H9 (cell line): ENCODE measurements at regions not wholly inside any gene's neighbourhood (a gene's known extent, or its start where the extent isn't known, plus 50 kb on each side); places are given as distances from the start of the nearest gene placed in this dataset.

Source experiments
- DNase-seq: peaks from one replicate; pipeline ENCODE4 v3.0.0-alpha.2; 2017
- H2AFZ ChIP-seq: one replicate; pipeline ENCODE4 v1.6.1; 2013; ENCODE audit warnings: mild to moderate bottlenecking, low read length, control low read depth, moderate library complexity
- H2AK5ac ChIP-seq: 2 replicates; pipeline ENCODE4 v1.6.1; 2013; ENCODE audit warnings: low read length, control low read depth, mixed read lengths; ENCODE audit not compliant: insufficient read length
- H2BK120ac ChIP-seq: one replicate; pipeline ENCODE4 v1.6.1; 2013; ENCODE audit warnings: low read depth, mild to moderate bottlenecking, low read length, control low read depth, inconsistent platforms; ENCODE audit not compliant: poor library complexity, severe bottlenecking
- H2BK12ac ChIP-seq: 2 replicates; pipeline ENCODE4 v1.6.1; 2013; ENCODE audit warnings: low read length, control low read depth, mixed read lengths, low read depth; ENCODE audit not compliant: insufficient read length
- H2BK15ac ChIP-seq: 2 replicates; pipeline ENCODE4 v1.6.1; 2013; ENCODE audit warnings: low read depth, low read length, control low read depth
- H2BK20ac ChIP-seq: one replicate; pipeline ENCODE4 v1.6.1; 2013; ENCODE audit warnings: low read depth, mild to moderate bottlenecking, low read length, control low read depth, inconsistent platforms; ENCODE audit not compliant: poor library complexity, severe bottlenecking
- H2BK5ac ChIP-seq: 2 replicates; pipeline ENCODE4 v1.6.1; 2013; ENCODE audit warnings: low read length, control low read depth, mixed read lengths; ENCODE audit not compliant: insufficient read length
- H3K14ac ChIP-seq: 2 replicates; pipeline ENCODE4 v1.6.1; 2013; ENCODE audit warnings: low read length, control low read depth; ENCODE audit not compliant: insufficient read depth
- H3K18ac ChIP-seq: 2 replicates; pipeline ENCODE4 v1.6.1; 2013; ENCODE audit warnings: low read depth, mild to moderate bottlenecking, mixed read lengths, low read length, control low read depth; ENCODE audit not compliant: insufficient read length
- H3K23ac ChIP-seq: 2 replicates; pipeline ENCODE4 v1.6.1; 2013; ENCODE audit warnings: low read length, control low read depth, mixed read lengths, low read depth; ENCODE audit not compliant: insufficient read length
- H3K23me2 ChIP-seq: 2 replicates; pipeline ENCODE4 v1.6.1; 2013; ENCODE audit warnings: low read depth, mild to moderate bottlenecking, mixed read lengths, low read length, control low read depth; ENCODE audit not compliant: insufficient read length, poor library complexity, severe bottlenecking
- H3K27ac ChIP-seq: 2 replicates; pipeline ENCODE4 v1.5.1; 2013; ENCODE audit warnings: low read length, control low read depth, mixed read lengths, low read depth; ENCODE audit not compliant: insufficient read length
- H3K27me3 ChIP-seq: 2 replicates; pipeline ENCODE4 v1.6.1; 2013; ENCODE audit warnings: low read length, control low read depth, inconsistent platforms; ENCODE audit not compliant: insufficient read depth
- H3K4ac ChIP-seq: 2 replicates; pipeline ENCODE4 v1.6.1; 2013; ENCODE audit warnings: low read depth, mild to moderate bottlenecking, control low read depth, inconsistent platforms, low read length, moderate library complexity
- H3K4me1 ChIP-seq: 2 replicates; pipeline ENCODE4 v1.6.1; 2013; ENCODE audit warnings: low read length, control low read depth, inconsistent platforms; ENCODE audit not compliant: insufficient read depth
- H3K4me2 ChIP-seq: 2 replicates; pipeline ENCODE4 v1.6.1; 2013; ENCODE audit warnings: low read length, control low read depth, mixed read lengths; ENCODE audit not compliant: insufficient read length, insufficient read depth
- H3K56ac ChIP-seq: 2 replicates; pipeline ENCODE4 v1.6.1; 2013; ENCODE audit warnings: low read depth, mild to moderate bottlenecking, mixed read lengths, low read length, control low read depth; ENCODE audit not compliant: insufficient read length
- H3K79me1 ChIP-seq: 2 replicates; pipeline ENCODE4 v1.6.1; 2013; ENCODE audit warnings: low read depth, mild to moderate bottlenecking, moderate library complexity, low read length, control low read depth, inconsistent platforms; ENCODE audit not compliant: insufficient read depth, poor library complexity, severe bottlenecking
- H3K79me2 ChIP-seq: 2 replicates; pipeline ENCODE4 v1.6.1; 2013; ENCODE audit warnings: low read length, control low read depth, inconsistent platforms; ENCODE audit not compliant: insufficient read depth
- H3K9ac ChIP-seq: 2 replicates; pipeline ENCODE4 v1.6.1; 2013; ENCODE audit warnings: low read length, control low read depth, mixed read lengths; ENCODE audit not compliant: insufficient read length; ENCODE audit errors: extremely low read depth
- H3K9me3 ChIP-seq: one replicate; pipeline ENCODE4 v1.6.1; 2013; ENCODE audit warnings: low read depth, low read length, inconsistent platforms; ENCODE audit not compliant: control insufficient read depth
- H3T11ph ChIP-seq: one replicate; pipeline ENCODE4 v1.6.1; 2013; ENCODE audit warnings: mild to moderate bottlenecking, low read length, control low read depth, inconsistent platforms
- H4K20me1 ChIP-seq: one replicate; pipeline ENCODE4 v1.6.1; 2013; ENCODE audit not compliant: control insufficient read depth, insufficient read length, insufficient read depth
- H4K5ac ChIP-seq: 2 replicates; pipeline ENCODE4 v1.6.1; 2013; ENCODE audit warnings: low read depth, mild to moderate bottlenecking, mixed read lengths, low read length, control low read depth; ENCODE audit not compliant: insufficient read length
- H4K8ac ChIP-seq: replicated peaks from 2 replicates; pipeline ENCODE4 v1.6.1; 2013; ENCODE audit warnings: low read length, control low read depth, mixed read lengths, low read depth; ENCODE audit not compliant: insufficient read length
- H4K91ac ChIP-seq: 2 replicates; pipeline ENCODE4 v1.6.1; 2013; ENCODE audit warnings: low read depth, mild to moderate bottlenecking, moderate library complexity, mixed read lengths, low read length, control low read depth; ENCODE audit not compliant: insufficient read length
- H3K27ac Mint-ChIP-seq, 3 experiments: 2 replicates in 2 of 3; 3 replicates in 1 of 3; pipeline ENCODE4 v1.8.0; 2020 to 2021; ENCODE audit warnings: mixed read lengths in 3 of 3, mild to moderate bottlenecking in 1 of 3, moderate library complexity in 1 of 3
- H3K27me3 Mint-ChIP-seq: 2 replicates; pipeline ENCODE4 v1.8.0; 2021; ENCODE audit warnings: low read depth, mild to moderate bottlenecking, moderate library complexity, mixed read lengths
- H3K36me3 Mint-ChIP-seq, 3 experiments: 2 replicates in 2 of 3; 3 replicates in 1 of 3; pipeline ENCODE4 v1.8.0; 2020 to 2021; ENCODE audit warnings: low read depth in 3 of 3, mixed read lengths in 3 of 3; ENCODE audit not compliant: insufficient read depth in 1 of 3
- H3K4me1 Mint-ChIP-seq, 2 experiments: 2 replicates each; pipeline ENCODE4 v1.8.0; 2020; ENCODE audit warnings: mixed read lengths in 2 of 2
- H3K4me3 Mint-ChIP-seq, 2 experiments: 2 replicates in 1 of 2; 3 replicates in 1 of 2; pipeline ENCODE4 v1.8.0; 2020 to 2021; ENCODE audit warnings: mild to moderate bottlenecking in 2 of 2, mixed read lengths in 2 of 2, moderate library complexity in 1 of 2
- H3K9me3 Mint-ChIP-seq, 2 experiments: 2 replicates in 1 of 2; 3 replicates in 1 of 2; pipeline ENCODE4 v1.8.0; 2020; ENCODE audit warnings: mild to moderate bottlenecking in 2 of 2, mixed read lengths in 2 of 2, moderate library complexity in 1 of 2
- WGBS: extraction: QIAGEN DNeasy Blood & Tissue Kit; methylation state at CpG from one replicate; pipeline ENCODE4 v1.1.7; 2013; ENCODE audit warnings: missing lambda C conversion rate, low lambda C conversion rate, mixed read lengths; ENCODE audit not compliant: insufficient read length; ENCODE audit errors: extremely low coverage; 5-methylcytosine and 5-hydroxymethylcytosine counted together
- TF ChIP-seq, protein P1 (sequence below): fragments of 200-600 bp; sonication (generic); conservative IDR thresholded peaks from 3 replicates; pipeline ENCODE4 v1.8.0; 2021; ENCODE audit warnings: antibody characterized with exemption, mild to moderate bottlenecking

- H3K27ac ChIP-seq = no peak overlapping the region
- Mint-ChIP-seq H3K36me3 (no peaks in the 10 kb centered on the region), H3K9me3 (no peaks in the 10 kb centered on the region), H3K4me1 (peaks cover 6 to 7% of the 10 kb centered on the region in 2 experiments; a peak in 3 of 4 replicates), H3K27me3 (no peaks in the 10 kb centered on the region), H3K27ac (no peak overlapping the region), H3K4me3 (no peak overlapping the region)
- H3K14ac ChIP-seq = no peak overlapping the region
- H3K27me3 ChIP-seq = no peaks in the 10 kb centered on the region
- H4K5ac ChIP-seq = no peak overlapping the region
- no peak overlapping the region for H2BK15ac ChIP-seq
- H4K91ac ChIP-seq = no peak overlapping the region
- H4K8ac ChIP-seq = no peak overlapping the region
- H3K56ac ChIP-seq = no peak overlapping the region
- TF ChIP-seq, protein P1, sequence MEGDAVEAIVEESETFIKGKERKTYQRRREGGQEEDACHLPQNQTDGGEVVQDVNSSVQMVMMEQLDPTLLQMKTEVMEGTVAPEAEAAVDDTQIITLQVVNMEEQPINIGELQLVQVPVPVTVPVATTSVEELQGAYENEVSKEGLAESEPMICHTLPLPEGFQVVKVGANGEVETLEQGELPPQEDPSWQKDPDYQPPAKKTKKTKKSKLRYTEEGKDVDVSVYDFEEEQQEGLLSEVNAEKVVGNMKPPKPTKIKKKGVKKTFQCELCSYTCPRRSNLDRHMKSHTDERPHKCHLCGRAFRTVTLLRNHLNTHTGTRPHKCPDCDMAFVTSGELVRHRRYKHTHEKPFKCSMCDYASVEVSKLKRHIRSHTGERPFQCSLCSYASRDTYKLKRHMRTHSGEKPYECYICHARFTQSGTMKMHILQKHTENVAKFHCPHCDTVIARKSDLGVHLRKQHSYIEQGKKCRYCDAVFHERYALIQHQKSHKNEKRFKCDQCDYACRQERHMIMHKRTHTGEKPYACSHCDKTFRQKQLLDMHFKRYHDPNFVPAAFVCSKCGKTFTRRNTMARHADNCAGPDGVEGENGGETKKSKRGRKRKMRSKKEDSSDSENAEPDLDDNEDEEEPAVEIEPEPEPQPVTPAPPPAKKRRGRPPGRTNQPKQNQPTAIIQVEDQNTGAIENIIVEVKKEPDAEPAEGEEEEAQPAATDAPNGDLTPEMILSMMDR = no peak
- no peak for DNase-seq
- H3K4me1 ChIP-seq = no peaks in the 10 kb centered on the region
- H3K4me2 ChIP-seq = no peak overlapping the region
- H4K20me1 ChIP-seq = no peaks in the 10 kb centered on the region
- no peak overlapping the region for H2BK20ac ChIP-seq
- no peak overlapping the region for H3K4ac ChIP-seq
- no peak overlapping the region for H3K18ac ChIP-seq
- H2BK12ac ChIP-seq = no peak overlapping the region
- no peak overlapping the region for H2BK120ac ChIP-seq
- H3K9me3 ChIP-seq = no peaks in the 10 kb centered on the region
- no peak overlapping the region for H3K23ac ChIP-seq
- H3K9ac ChIP-seq = no peak overlapping the region
- no peaks in the 10 kb centered on the region for H3K79me1 ChIP-seq
- no peak overlapping the region for H2AK5ac ChIP-seq
- H3K79me2 ChIP-seq = no peaks in the 10 kb centered on the region
- WGBS = no CpG with 5 or more reads among the region's 6 CpGs
- no peak overlapping the region for H2AFZ ChIP-seq
- H2BK5ac ChIP-seq = no peak overlapping the region
- H3T11ph ChIP-seq = no peak overlapping the region
- no peaks in the 10 kb centered on the region for H3K23me2 ChIP-seq
Observed at GRCh38 chr12:65634626-65635331, 189.5 kb upstream of the HMGA2 start.
